ENCODE measurements at regions not wholly inside any gene's neighbourhood (a gene's known extent, or its start where the extent isn't known, plus 50 kb on each side); places are given as distances from the start of the nearest gene placed in this dataset.

DNA sequence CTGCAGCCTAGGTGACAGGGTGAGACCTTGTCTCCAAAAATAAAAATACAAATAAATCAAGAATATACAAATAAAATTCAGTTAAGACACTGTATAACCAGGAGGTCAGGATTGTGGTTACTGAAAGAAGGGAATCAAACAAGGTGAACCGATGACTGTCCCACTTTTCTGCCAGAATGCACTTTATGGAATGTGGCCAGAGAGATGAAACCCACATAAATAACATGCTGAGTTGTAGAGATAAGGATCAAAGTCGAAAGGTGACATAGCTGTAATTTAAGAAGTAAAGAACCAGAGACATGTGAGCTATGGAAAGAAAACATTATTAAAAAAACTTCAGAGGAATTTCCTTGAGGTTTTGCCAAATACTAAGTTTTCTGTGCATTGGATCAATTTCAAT lies 1098.2 kb upstream of the USP15 start:
- Histone ChIP-seq H2BK120ac (replicated peaks; ENCODE audit: low read depth, low read length) (no peak overlapping the region), H3K18ac (ENCODE audit: extremely low read depth, low read length) (no peak overlapping the region), H3K4ac (replicated peaks; ENCODE audit: insufficient read length, low read depth, low read length) (no peak overlapping the region), H4K91ac (replicated peaks; ENCODE audit: insufficient read length, low read length) (no peak overlapping the region), H3K4me2 (ENCODE audit: insufficient read depth in 1 of 2, low read depth in 2 of 2, low read length in 2 of 2) (no peak overlapping the region), H4K5ac (ENCODE audit: insufficient read length, low read depth, low read length) (no peak overlapping the region), H3K79me1 (ENCODE audit: low read depth, low read length) (no peaks in the 10 kb centered on the region), H2AK5ac (ENCODE audit: low read depth, low read length) (no peak overlapping the region), H3K14ac (ENCODE audit: insufficient read length) (no peak overlapping the region), H3K23me2 (ENCODE audit: low read depth, low read length) (no peaks in the 10 kb centered on the region), H2BK20ac (ENCODE audit: low read length) (no peak overlapping the region), H4K20me1 (replicated peaks in 1 of 2; ENCODE audit: control insufficient read depth in 1 of 2, insufficient read depth in 2 of 2, low read length in 2 of 2) (no peaks in the 10 kb centered on the region), H4K8ac (ENCODE audit: extremely low read depth, insufficient read depth, low read length) (no peak overlapping the region), H2BK12ac (ENCODE audit: low read depth, low read length) (no peak overlapping the region), H2BK15ac (ENCODE audit: low read length) (no peak overlapping the region), H3K4me1 (replicated peaks in 1 of 4; ENCODE audit: control insufficient read depth in 3 of 4, insufficient read depth in 4 of 4, low read length in 3 of 4) (no peaks in the 10 kb centered on the region), H3K9me3 (ENCODE audit: insufficient read depth in 2 of 2, low read depth in 1 of 2, low read length in 1 of 2) (no peaks in the 10 kb centered on the region), H2BK5ac (ENCODE audit: low read depth, low read length) (no peak overlapping the region), H2AFZ (ENCODE audit: low read length) (no peak overlapping the region), H3K36me3 (ENCODE audit: control insufficient read depth in 2 of 4, insufficient read depth in 4 of 4, low read length in 3 of 4) (no peaks in the 10 kb centered on the region), H3K56ac (replicated peaks; ENCODE audit: insufficient read length, low read depth, low read length) (no peak overlapping the region), H3K27me3 (replicated peaks in 1 of 4; ENCODE audit: control insufficient read depth in 3 of 4, extremely low read depth in 1 of 4, insufficient read depth in 3 of 4, low read length in 3 of 4) (no peaks in the 10 kb centered on the region), H3K4me3 (ENCODE audit: extremely low read depth in 1 of 4, insufficient read depth in 2 of 4, low read depth in 3 of 4, low read length in 4 of 4) (no peak overlapping the region), H3K79me2 (ENCODE audit: control insufficient read depth in 1 of 2, insufficient read depth in 2 of 2, low read length in 2 of 2) (no peaks in the 10 kb centered on the region), H3K27ac (ENCODE audit: low read depth, low read length) (no peak overlapping the region), H3K23ac (ENCODE audit: insufficient read length) (no peak overlapping the region), H3K9ac (replicated peaks in 1 of 4; ENCODE audit: extremely low read depth in 1 of 4, low read depth in 3 of 4, low read length in 3 of 4) (no peak overlapping the region)
- CTCF ChIA-PET (ENCODE audit: partially characterized antibody) = no interaction called here
- DNase-seq (ENCODE audit: low read depth in 1 of 2, low spot score in 2 of 2) (no peak), FAIRE-seq (no peak)
- 63% methylated on average over 2 of the region's 2 CpGs; no CpG with 5 or more reads in 1 of the 2 experiments for WGBS, 2 experiments (ENCODE audit: extremely low coverage in 1 of 2, insufficient coverage in 1 of 2, insufficient read length in 1 of 2, insufficient replicate concordance in 2 of 2, low coverage in 1 of 2, low lambda C conversion rate in 2 of 2, missing lambda C conversion rate in 1 of 2)
- POLR2A ChIA-PET (ENCODE audit: partially characterized antibody) = no interaction called here
- TF ChIP-seq, protein P1, sequence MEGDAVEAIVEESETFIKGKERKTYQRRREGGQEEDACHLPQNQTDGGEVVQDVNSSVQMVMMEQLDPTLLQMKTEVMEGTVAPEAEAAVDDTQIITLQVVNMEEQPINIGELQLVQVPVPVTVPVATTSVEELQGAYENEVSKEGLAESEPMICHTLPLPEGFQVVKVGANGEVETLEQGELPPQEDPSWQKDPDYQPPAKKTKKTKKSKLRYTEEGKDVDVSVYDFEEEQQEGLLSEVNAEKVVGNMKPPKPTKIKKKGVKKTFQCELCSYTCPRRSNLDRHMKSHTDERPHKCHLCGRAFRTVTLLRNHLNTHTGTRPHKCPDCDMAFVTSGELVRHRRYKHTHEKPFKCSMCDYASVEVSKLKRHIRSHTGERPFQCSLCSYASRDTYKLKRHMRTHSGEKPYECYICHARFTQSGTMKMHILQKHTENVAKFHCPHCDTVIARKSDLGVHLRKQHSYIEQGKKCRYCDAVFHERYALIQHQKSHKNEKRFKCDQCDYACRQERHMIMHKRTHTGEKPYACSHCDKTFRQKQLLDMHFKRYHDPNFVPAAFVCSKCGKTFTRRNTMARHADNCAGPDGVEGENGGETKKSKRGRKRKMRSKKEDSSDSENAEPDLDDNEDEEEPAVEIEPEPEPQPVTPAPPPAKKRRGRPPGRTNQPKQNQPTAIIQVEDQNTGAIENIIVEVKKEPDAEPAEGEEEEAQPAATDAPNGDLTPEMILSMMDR (IDR thresholded peaks at IDR 0.05; ENCODE audit: control extremely low read depth in 1 of 3, insufficient read depth in 1 of 3, low read depth in 1 of 3, low read length in 3 of 3) = no peak
- no peak for TF ChIP-seq CBX5 (IDR thresholded peaks at IDR 0.05; ENCODE audit: low read depth, low read length)
